Heart left ventricle (tissue), 16 donors: ENCODE measurements at regions not wholly inside any gene's neighbourhood (a gene's known extent, or its start where the extent isn't known, plus 50 kb on each side); places are given as distances from the start of the nearest gene placed in this dataset.

Experiments used
- ATAC-seq, 4 donors: fragments of 200-7000 bp; cut with Tn5 transposase; one replicate each; pipeline ENCODE4 v1.9.1; 2020 to 2022; ENCODE audit warnings: moderate library complexity in 4 of 4, mild to moderate bottlenecking in 3 of 4, moderate number of reproducible peaks in 1 of 4
- DNase-seq, 5 donors: peaks; one replicate each; pipeline ENCODE4 v3.0.0-alpha.2; 2020
- H3K27ac ChIP-seq, 12 donors: fragments of 200-600 bp; sonication (generic) in 4 of 12; one replicate each; pipeline versions ENCODE4 v1.5.0 to v1.8.0; 2016 to 2022; ENCODE audit warnings: mild to moderate bottlenecking in 2 of 12
- H3K27me3 ChIP-seq, 9 donors: fragments of 200-600 bp; sonication (generic) in 2 of 9; one replicate each; pipeline versions ENCODE4 v1.5.1 to v1.8.0; 2016 to 2022; ENCODE audit warnings: mild to moderate bottlenecking in 3 of 9
- H3K36me3 ChIP-seq, 9 donors: fragments of 200-600 bp; sonication (generic) in 2 of 9; one replicate each; pipeline versions ENCODE4 v1.5.0 to v1.8.0; 2018 to 2022; ENCODE audit warnings: mild to moderate bottlenecking in 2 of 9
- H3K4me1 ChIP-seq, 12 donors: fragments of 200-600 bp; sonication (generic) in 4 of 12; one replicate each; pipeline versions ENCODE4 v1.5.0 to v1.8.0; 2016 to 2022; ENCODE audit warnings: mild to moderate bottlenecking in 3 of 12
- H3K4me3 ChIP-seq, 12 donors: fragments of 200-600 bp; sonication (generic) in 4 of 12; one replicate each; pipeline versions ENCODE4 v1.5.0 to v1.8.0; 2017 to 2022; ENCODE audit warnings: mild to moderate bottlenecking in 9 of 12, moderate library complexity in 4 of 12
- H3K9me3 ChIP-seq, 12 donors: fragments of 200-600 bp; sonication (generic) in 4 of 12; one replicate each; pipeline versions ENCODE4 v1.5.0 to v1.8.0; 2016 to 2022; ENCODE audit warnings: mild to moderate bottlenecking in 1 of 12
- CTCF ChIP-seq, 12 donors: fragments of 200-600 bp; sonication (generic) in 4 of 12; IDR thresholded peaks; one replicate each; pipeline versions ENCODE4 v1.5.0 to v1.8.0; 2018 to 2022; ENCODE audit warnings: antibody characterized with exemption in 12 of 12, mild to moderate bottlenecking in 5 of 12
- POLR2A ChIP-seq, 2 donors: fragments of 450-650 bp; IDR thresholded peaks; one replicate each; pipeline ENCODE4 v1.6.1; 2017; ENCODE audit warnings: antibody characterized with exemption in 2 of 2, mild to moderate bottlenecking in 2 of 2, moderate library complexity in 2 of 2
- WGBS, 4 donors: extraction: QIAGEN DNeasy Blood & Tissue Kit in 2 of 4; methylation state at CpG; one replicate each; pipeline versions ENCODE4 v1.1.5 to v1.1.7; 2013 to 2018; 5-methylcytosine and 5-hydroxymethylcytosine counted together
- intact Hi-C, 10 donors: fragments of 100-400 bp; cut with DNase I; formaldehyde crosslinking; loops; one replicate each; pipeline versions ENCODE4 v1.11.1 to v1.14.2; 2022
- donor health status: ischemic (EF 13 %, LVEDD 7.1; RV severe dilation, severe dysfunction).
- donor health status: healthy with polysubstance abuse.
- donor health status: DM: no; HTN: yes; CAD: no.
- donor health status: DM: no; HTN: no; CAD: no.
- donor health status: ischemic (EF 25% LVEDD 6.9; RV normal size, moderate dysfunction).
- donor health status: ischemic (EF 25% LVEDD 5.7; RV mildly dilated, moderate dysfunction).
- donor health status: healthy.
- donor health status: DM: yes; HTN: yes; CAD: no.
- donor health status: ischemic (EF 35%, LVEDD 5.7; RV mildly dilated, moderate dysfunction).
- donor health status: nonischemic (EF 11% LVEDD 7.7; RV severe dilation, severe dysfunction).
- donor health status: DM: yes; HTN: yes; CAD: no.
- donor health status: PGD.
- donor health status: ischemic (EF 29% LVEDD 5.4; RV normal size, mild dysfunction).
- donor health status: nonischemic (EF 23%, LVEDD 6.1; RV moderate dilation, normal function).

- WGBS, 4 donors: 68 to 78% (median 74%) methylated on average over 7 of the region's 7 CpGs
Observed at GRCh38 chr12:107503887-107504885, 181.4 kb upstream of the PWP1 start.

GRCh38 chr12:107509421-107509820, 176.2 kb upstream of the PWP1 start:
- WGBS, 4 donors: 54 to 62% (median 56%) methylated on average over 4 of the region's 4 CpGs

More at GRCh38 chr12:107503887-107504885, 181.4 kb upstream of the PWP1 start:
- Histone ChIP-seq H3K4me3 (no peak overlapping the region), H3K4me1 (no peaks in the 10 kb centered on the region), H3K36me3 (no peaks in the 10 kb centered on the region), H3K27me3 (no peaks in the 10 kb centered on the region), H3K9me3 (peaks cover 0 to 3% (median 0%) of the 10 kb centered on the region in 12 donors), H3K27ac (no peak overlapping the region)
- ATAC-seq: no peak
- TF ChIP-seq POLR2A (IDR thresholded peaks at IDR 0.05) (no peak), CTCF (IDR thresholded peaks at IDR 0.05) (no peak)
- intact Hi-C loops: no loop called here
- no peak for DNase-seq

GRCh38 chr12:107510211-107510610, 175.4 kb upstream of the PWP1 start:
- TF ChIP-seq POLR2A (IDR thresholded peaks at IDR 0.05) (no peak), CTCF (IDR thresholded peaks at IDR 0.05) (no peak)
- no peaks in the 10 kb centered on the region for H3K27me3 ChIP-seq
- no peak for DNase-seq
- H3K27ac ChIP-seq: no peak overlapping the region
- H3K9me3 ChIP-seq: peaks cover 0 to 3% (median 0%) of the 10 kb centered on the region in 12 donors
- peaks cover 0 to 14% (median 0%) of the 10 kb centered on the region in 12 donors for H3K4me1 ChIP-seq
- H3K4me3 ChIP-seq: no peak overlapping the region
- intact Hi-C loops: no loop called here
- ATAC-seq: no peak
- 69 to 87% (median 73%) methylated on average over 2 of the region's 2 CpGs for WGBS, 4 donors
- no peaks in the 10 kb centered on the region for H3K36me3 ChIP-seq

More at GRCh38 chr12:107509421-107509820, 176.2 kb upstream of the PWP1 start:
- no peak overlapping the region for H3K27ac ChIP-seq
- intact Hi-C loops: no loop called here
- peaks cover 0 to 9% (median 0%) of the 10 kb centered on the region in 12 donors for H3K4me1 ChIP-seq
- DNase-seq (no peak), ATAC-seq (no peak)
- no peak for TF ChIP-seq POLR2A (IDR thresholded peaks at IDR 0.05)
- TF ChIP-seq CTCF (IDR thresholded peaks at IDR 0.05): no peak
- peaks cover 0 to 3% (median 0%) of the 10 kb centered on the region in 12 donors for H3K9me3 ChIP-seq
- no peaks in the 10 kb centered on the region for H3K27me3 ChIP-seq
- H3K4me3 ChIP-seq: no peak overlapping the region
- H3K36me3 ChIP-seq: no peaks in the 10 kb centered on the region

- intact Hi-C loops: no loop called here
- no peaks in the 10 kb centered on the region for H3K36me3 ChIP-seq
- peaks cover 0 to 21% (median 0%) of the 10 kb centered on the region in 12 donors for H3K4me1 ChIP-seq
- H3K27me3 ChIP-seq: no peaks in the 10 kb centered on the region
- DNase-seq (peak in 1 of 5 donors; percentile 41), ATAC-seq (peak in 3 of 4 donors; percentile 38 to 65 (median 52))
- no peak overlapping the region for H3K27ac ChIP-seq
- TF ChIP-seq CTCF (IDR thresholded peaks at IDR 0.05) (no peak), POLR2A (IDR thresholded peaks at IDR 0.05) (no peak)
- 28 to 56% (median 49%) methylated on average over 3 of the region's 3 CpGs for whole genome bisulfite sequencing, 4 donors
- no peak overlapping the region for H3K4me3 ChIP-seq
- no peaks in the 10 kb centered on the region for H3K9me3 ChIP-seq
Observed at GRCh38 chr12:107511292-107511691, 174.3 kb upstream of the PWP1 start.
